CD4-positive, alpha-beta T cell (primary cell): ENCODE measurements at regions not wholly inside any gene's neighbourhood (a gene's known extent, or its start where the extent isn't known, plus 50 kb on each side); places are given as distances from the start of the nearest gene placed in this dataset.

Experiments
- ATAC-seq: fragments of 200-7000 bp; cut with Tn5 transposase; one replicate; pipeline ENCODE4 v1.10.0; 2022; ENCODE audit warnings: mild to moderate bottlenecking; ENCODE audit not compliant: poor library complexity
- CTCF ChIA-PET: fragments of 350-600 bp; sonication (Branson Sonifier 250); formaldehyde crosslinking; loops from one replicate; lab custom pipeline; 2021; ENCODE audit warnings: antibody characterized with exemption, inconsistent platforms; lab: Charles Lee
- POLR2A ChIA-PET: fragments of 350-600 bp; sonication (Branson Sonifier 250); formaldehyde crosslinking; loops from one replicate; lab custom pipeline; 2021; ENCODE audit warnings: antibody characterized with exemption, inconsistent platforms; lab: Charles Lee
- DNase-seq, 14 experiments: peaks; one replicate each; pipeline ENCODE4 v3.0.0-alpha.2; 2013 to 2020; ENCODE audit warnings: mixed read lengths in 2 of 14
- H3K27ac ChIP-seq, 2 donors: one replicate each; pipeline versions ENCODE4 v1.5.1 to v1.7.0; 2013; ENCODE audit warnings: low read length in 2 of 2, low read depth in 1 of 2, mild to moderate bottlenecking in 1 of 2
- H3K27me3 ChIP-seq, 2 experiments: 1 replicate in 1 of 2; 2 replicates in 1 of 2; pipeline versions ENCODE4 v1.6.1 to v1.7.0; 2013; ENCODE audit warnings: low read length in 2 of 2, control low read depth in 1 of 2, mild to moderate bottlenecking in 1 of 2, moderate library complexity in 1 of 2; ENCODE audit not compliant: insufficient read depth in 2 of 2, control insufficient read depth in 1 of 2
- H3K36me3 ChIP-seq: one replicate; pipeline ENCODE4 v1.6.1; 2013; ENCODE audit warnings: low read length, control low read depth; ENCODE audit not compliant: insufficient read depth
- H3K4me1 ChIP-seq: one replicate; pipeline ENCODE4 v1.6.1; 2013; ENCODE audit warnings: low read length, control low read depth; ENCODE audit not compliant: insufficient read depth
- H3K4me3 ChIP-seq: one replicate; pipeline ENCODE4 v1.5.1; 2013; ENCODE audit warnings: mild to moderate bottlenecking, low read length, moderate library complexity
- H3K9me3 ChIP-seq, 2 experiments: 1 replicate in 1 of 2; 2 replicates in 1 of 2; pipeline versions ENCODE4 v1.6.1 to v1.7.0; 2013; ENCODE audit warnings: low read length in 2 of 2, mild to moderate bottlenecking in 2 of 2, control low read depth in 1 of 2, moderate library complexity in 1 of 2; ENCODE audit not compliant: control insufficient read depth in 1 of 2, insufficient read depth in 1 of 2
- H3K27ac Mint-ChIP-seq: one replicate; pipeline ENCODE4 v1.8.0; 2020; ENCODE audit warnings: mixed read lengths
- H3K27me3 Mint-ChIP-seq: one replicate; pipeline ENCODE4 v1.8.0; 2021; ENCODE audit warnings: mixed read lengths
- H3K36me3 Mint-ChIP-seq: one replicate; pipeline ENCODE4 v1.8.0; 2021; ENCODE audit warnings: low read depth, mixed read lengths
- H3K4me1 Mint-ChIP-seq: one replicate; pipeline ENCODE4 v1.8.0; 2021; ENCODE audit warnings: low read depth, mixed read lengths
- H3K4me3 Mint-ChIP-seq: one replicate; pipeline ENCODE4 v1.8.0; 2020; ENCODE audit warnings: mild to moderate bottlenecking, mixed read lengths
- H3K9me3 Mint-ChIP-seq: one replicate; pipeline ENCODE4 v1.8.0; 2020; ENCODE audit warnings: mixed read lengths
- intact Hi-C, 2 experiments: fragments of 100-400 bp; cut with DNase I in 1 of 2; cut with micrococcal nuclease in 1 of 2; formaldehyde crosslinking; loops; one replicate each; pipeline versions ENCODE4 v1.15.1 to v1.9.0; 2023 to 2025; cut with DNase I, micrococcal nuclease
- TF ChIP-seq, protein P1 (sequence below): fragments of 200-600 bp; IDR thresholded peaks from one replicate; pipeline ENCODE4 v1.8.0; 2022; ENCODE audit warnings: antibody characterized with exemption, mild to moderate bottlenecking

DNA sequence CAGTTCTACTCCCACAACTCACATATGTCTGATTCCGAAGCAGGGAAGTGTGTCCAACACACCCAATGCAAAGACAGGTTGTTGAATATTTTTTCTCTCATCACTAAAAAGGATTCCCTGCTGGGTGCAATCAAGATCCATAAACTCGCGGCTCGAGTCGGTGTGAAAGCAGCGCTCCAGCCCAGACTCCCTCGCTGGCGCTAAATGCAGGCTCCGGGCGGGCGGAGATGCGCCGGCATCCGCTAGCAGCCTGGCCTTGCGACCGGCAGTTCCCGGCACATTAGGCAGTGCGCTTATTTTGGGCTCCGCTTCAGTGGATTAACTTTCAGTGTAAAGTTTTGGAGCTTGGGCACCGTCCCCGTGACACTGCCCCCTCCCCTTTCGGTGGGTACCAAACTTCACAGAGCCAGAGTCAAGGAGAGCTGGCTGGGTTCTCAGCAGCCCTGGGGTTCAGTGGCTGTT lies 87.7 kb upstream of the POU3F1 start:
- H3K27ac Mint-ChIP-seq = no peak overlapping the region
- Histone ChIP-seq H3K36me3 (no peaks in the 10 kb centered on the region), H3K4me3 (no peak overlapping the region), H3K27ac (no peak overlapping the region), H3K4me1 (no peaks in the 10 kb centered on the region), H3K27me3 (peaks cover 28 to 75% of the 10 kb centered on the region in 2 experiments), H3K9me3 (no peaks in the 10 kb centered on the region)
- intact Hi-C loops = no loop called here
- H3K36me3 Mint-ChIP-seq = no peaks in the 10 kb centered on the region
- ATAC-seq (no peak), DNase-seq (no peak)
- H3K4me1 Mint-ChIP-seq = no peaks in the 10 kb centered on the region
- CTCF ChIA-PET = no interaction called here
- POLR2A ChIA-PET = no interaction called here
- peaks cover 89% of the 10 kb centered on the region for H3K27me3 Mint-ChIP-seq
- H3K4me3 Mint-ChIP-seq = no peak overlapping the region
- TF ChIP-seq, protein P1, sequence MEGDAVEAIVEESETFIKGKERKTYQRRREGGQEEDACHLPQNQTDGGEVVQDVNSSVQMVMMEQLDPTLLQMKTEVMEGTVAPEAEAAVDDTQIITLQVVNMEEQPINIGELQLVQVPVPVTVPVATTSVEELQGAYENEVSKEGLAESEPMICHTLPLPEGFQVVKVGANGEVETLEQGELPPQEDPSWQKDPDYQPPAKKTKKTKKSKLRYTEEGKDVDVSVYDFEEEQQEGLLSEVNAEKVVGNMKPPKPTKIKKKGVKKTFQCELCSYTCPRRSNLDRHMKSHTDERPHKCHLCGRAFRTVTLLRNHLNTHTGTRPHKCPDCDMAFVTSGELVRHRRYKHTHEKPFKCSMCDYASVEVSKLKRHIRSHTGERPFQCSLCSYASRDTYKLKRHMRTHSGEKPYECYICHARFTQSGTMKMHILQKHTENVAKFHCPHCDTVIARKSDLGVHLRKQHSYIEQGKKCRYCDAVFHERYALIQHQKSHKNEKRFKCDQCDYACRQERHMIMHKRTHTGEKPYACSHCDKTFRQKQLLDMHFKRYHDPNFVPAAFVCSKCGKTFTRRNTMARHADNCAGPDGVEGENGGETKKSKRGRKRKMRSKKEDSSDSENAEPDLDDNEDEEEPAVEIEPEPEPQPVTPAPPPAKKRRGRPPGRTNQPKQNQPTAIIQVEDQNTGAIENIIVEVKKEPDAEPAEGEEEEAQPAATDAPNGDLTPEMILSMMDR = no peak
- H3K9me3 Mint-ChIP-seq = no peaks in the 10 kb centered on the region

DNA sequence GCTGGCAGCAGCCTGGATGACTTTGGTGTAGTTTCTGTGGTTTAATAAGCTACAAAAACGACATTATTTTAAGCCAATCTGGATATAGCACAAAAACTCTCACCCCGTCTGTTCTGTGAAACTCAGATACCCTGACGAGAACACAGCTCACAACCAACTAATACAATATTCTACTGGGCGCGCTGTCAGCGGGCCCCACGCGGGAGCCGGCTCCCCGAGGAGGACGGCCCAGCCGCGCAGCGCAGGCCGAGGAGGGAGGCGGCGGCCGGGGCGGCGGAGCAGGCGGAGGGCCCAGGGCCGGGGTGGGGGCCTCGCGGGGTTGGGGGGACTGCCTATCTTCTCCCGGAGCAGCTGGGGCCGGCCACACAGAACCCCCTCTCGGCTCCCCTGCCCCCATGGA lies 87.2 kb upstream of the POU3F1 start:
- TF ChIP-seq, protein P1 = no peak
- Histone ChIP-seq H3K4me1 (no peaks in the 10 kb centered on the region), H3K4me3 (no peak overlapping the region), H3K27ac (no peak overlapping the region), H3K36me3 (no peaks in the 10 kb centered on the region), H3K27me3 (peaks cover 28 to 70% of the 10 kb centered on the region in 2 experiments), H3K9me3 (peaks cover 0 to 3% of the 10 kb centered on the region in 2 experiments)
- Mint-ChIP-seq H3K4me3 (no peak overlapping the region), H3K4me1 (no peaks in the 10 kb centered on the region), H3K27me3 (peaks cover 86% of the 10 kb centered on the region), H3K9me3 (no peaks in the 10 kb centered on the region), H3K27ac (no peak overlapping the region), H3K36me3 (no peaks in the 10 kb centered on the region)
- POLR2A ChIA-PET = no interaction called here
- CTCF ChIA-PET = no interaction called here
- intact Hi-C loops = no loop called here
- DNase-seq (no peak), ATAC-seq (no peak)

DNA sequence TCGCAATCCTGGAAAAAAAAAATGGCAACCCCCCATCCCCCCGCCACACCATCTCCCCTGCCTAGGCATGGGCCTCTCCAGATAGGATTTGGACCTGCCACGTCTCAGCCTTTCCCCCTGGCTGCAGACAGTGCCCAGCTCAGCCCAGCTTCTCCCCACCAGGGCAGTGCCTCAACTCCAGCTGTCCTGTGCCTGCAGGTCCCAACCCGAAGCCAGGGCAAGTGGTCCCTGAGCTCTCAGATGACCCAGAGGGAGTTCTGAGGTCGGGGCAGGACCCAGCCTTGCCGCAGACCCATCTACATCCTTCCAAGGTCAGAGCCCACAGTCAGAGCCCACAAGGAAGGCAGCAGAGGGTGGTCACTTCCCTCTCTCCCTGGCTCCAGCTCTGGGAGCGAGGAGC lies 86.7 kb upstream of the POU3F1 start:
- ATAC-seq (no peak), DNase-seq (no peak)
- intact Hi-C loops = no loop called here
- Mint-ChIP-seq H3K27me3 (peaks cover 81% of the 10 kb centered on the region), H3K9me3 (no peaks in the 10 kb centered on the region), H3K4me3 (no peak overlapping the region), H3K4me1 (no peaks in the 10 kb centered on the region), H3K36me3 (no peaks in the 10 kb centered on the region), H3K27ac (no peak overlapping the region)
- H3K4me1 ChIP-seq = no peaks in the 10 kb centered on the region
- no peak overlapping the region for H3K4me3 ChIP-seq
- CTCF ChIA-PET = no interaction called here
- H3K27me3 ChIP-seq = peaks cover 28 to 65% of the 10 kb centered on the region in 2 experiments
- no peak overlapping the region for H3K27ac ChIP-seq
- peaks cover 0 to 3% of the 10 kb centered on the region in 2 experiments for H3K9me3 ChIP-seq
- H3K36me3 ChIP-seq = no peaks in the 10 kb centered on the region
- POLR2A ChIA-PET = no interaction called here
- TF ChIP-seq, protein P1 = no peak
